HepG2 (cell line): ENCODE measurements at regions not wholly inside any gene's neighbourhood (a gene's known extent, or its start where the extent isn't known, plus 50 kb on each side); places are given as distances from the start of the nearest gene placed in this dataset.

Experiments
- ATAC-seq: fragments of 200-7000 bp; cut with Tn5 transposase; 3 replicates; pipeline ENCODE4 v1.9.1; 2020; ENCODE audit warnings: mild to moderate bottlenecking, moderate library complexity
- BruUV-seq: library from RNA; stranded (reverse); fragments of 400-500 nt; replicated peaks from 2 replicates; lab custom pipeline; 2021; lab: Mats Ljungman, UMichigan
- CTCF ChIA-PET: fragments of 300-600 bp; formaldehyde crosslinking; extraction: SDS; loops from one replicate; lab custom pipeline; 2021; ENCODE audit warnings: low total read pairs, inconsistent platforms, low intra/inter-chr PET ratio; lab: Yijun Ruan, JAX
- POLR2A ChIA-PET: fragments of 350-600 bp; sonication (Branson Sonifier 250); formaldehyde crosslinking; loops from one replicate; lab custom pipeline; 2020; ENCODE audit warnings: antibody characterized with exemption, inconsistent platforms; lab: Yijun Ruan, JAX
- DNase-seq: peaks from one replicate; pipeline ENCODE4 v3.0.0-alpha.2; 2015; ENCODE audit warnings: low spot score
- FAIRE-seq: peaks from 3 replicates; lab custom pipeline; 2011; peaks lifted over from hg19 to GRCh38; lab: Jason Lieb, UNC
- H2AFZ ChIP-seq: one replicate; pipeline ENCODE4 v1.6.1; 2011; ENCODE audit warnings: low read length, inconsistent platforms
- H3K27ac ChIP-seq: fragments of 300-600 bp; 3 replicates; pipeline ENCODE4 v1.8.0; 2011; ENCODE audit warnings: mixed run types, mild to moderate bottlenecking, mixed read lengths, low read length, inconsistent platforms; ENCODE audit not compliant: insufficient read depth; ENCODE audit errors: extremely low read length
- H3K27me3 ChIP-seq, 2 experiments: fragments of 200-600 bp in 1 of 2; 2 replicates in 1 of 2; 3 replicates in 1 of 2; pipeline versions ENCODE4 v1.6.0 to v1.8.0; 2011; ENCODE audit warnings: low read length in 2 of 2, mild to moderate bottlenecking in 2 of 2, moderate library complexity in 2 of 2, inconsistent platforms in 1 of 2; ENCODE audit not compliant: insufficient read depth in 2 of 2, control insufficient read depth in 1 of 2
- H3K36me3 ChIP-seq, 2 experiments: fragments of 200-600 bp in 1 of 2; replicated peaks in 1 of 2; 2 replicates in 1 of 2; 3 replicates in 1 of 2; pipeline versions ENCODE4 v1.5.1 to v1.8.0; 2011; ENCODE audit warnings: low read length in 2 of 2, inconsistent platforms in 1 of 2; ENCODE audit not compliant: insufficient read depth in 2 of 2, control insufficient read depth in 1 of 2
- H3K4me1 ChIP-seq: 2 replicates; pipeline ENCODE4 v1.5.1; 2012; ENCODE audit warnings: low read length, inconsistent platforms; ENCODE audit not compliant: insufficient read depth
- H3K4me2 ChIP-seq: 2 replicates; pipeline ENCODE4 v1.6.0; 2011; ENCODE audit warnings: low read depth, low read length, inconsistent platforms
- H3K4me3 ChIP-seq, 3 experiments: fragments of 200-600 bp in 1 of 3; sonication (generic), shearing (Covaris generic) in 1 of 3; replicated peaks in 1 of 3; 2 replicates each; pipeline ENCODE4 v1.5.1; 2011 to 2016; ENCODE audit warnings: low read length in 3 of 3, inconsistent platforms in 2 of 3, low read depth in 2 of 3, mild to moderate bottlenecking in 2 of 3, control low read depth in 1 of 3, mixed read lengths in 1 of 3; ENCODE audit not compliant: insufficient read depth in 1 of 3
- H3K79me2 ChIP-seq: one replicate; pipeline ENCODE4 v1.6.1; 2011; ENCODE audit warnings: low read length, inconsistent platforms; ENCODE audit not compliant: insufficient read depth
- H3K9ac ChIP-seq: 2 replicates; pipeline ENCODE4 v1.6.0; 2011; ENCODE audit warnings: mild to moderate bottlenecking, low read depth, low read length, inconsistent platforms; ENCODE audit not compliant: insufficient read depth
- H3K9me3 ChIP-seq: 2 replicates; pipeline ENCODE4 v1.5.1; 2012; ENCODE audit warnings: mild to moderate bottlenecking, low read length
- H4K20me1 ChIP-seq: 2 replicates; pipeline ENCODE4 v1.6.0; 2011; ENCODE audit warnings: inconsistent platforms, mild to moderate bottlenecking, low read length, moderate library complexity; ENCODE audit not compliant: insufficient read depth
- ARNT ChIP-seq: fragments of 450-650 bp; IDR thresholded peaks from 2 replicates; pipeline ENCODE4 v1.6.1; 2017
- ATF7 ChIP-seq, 2 experiments: fragments of 450-650 bp in 1 of 2; sonication (generic) in 1 of 2; formaldehyde crosslinking in 1 of 2; IDR thresholded peaks; 2 replicates each; pipeline versions ENCODE4 v1.4.0 to v1.6.1; 2016 to 2020; ENCODE audit warnings: antibody characterized with exemption in 1 of 2, mild to moderate bottlenecking in 1 of 2, missing genetic modification reagents in 1 of 2
- CAMTA2 ChIP-seq: sonication (generic); formaldehyde crosslinking; IDR thresholded peaks from 2 replicates; pipeline ENCODE4 v1.4.0; 2020; ENCODE audit warnings: mild to moderate bottlenecking, missing genetic modification reagents, borderline replicate concordance
- GRHL1 ChIP-seq: sonication (generic); formaldehyde crosslinking; conservative IDR thresholded peaks from 2 replicates; pipeline ENCODE4 v1.8.0; 2022; ENCODE audit warnings: missing genetic modification reagents
- MIER3 ChIP-seq: IDR thresholded peaks from 2 replicates; pipeline ENCODE4 v1.6.1; 2016; ENCODE audit warnings: missing compliant biosample characterization, borderline replicate concordance
- SMAD1 ChIP-seq: sonication (generic); formaldehyde crosslinking; IDR thresholded peaks from 2 replicates; pipeline ENCODE4 v1.4.0; 2020; ENCODE audit warnings: missing genetic modification reagents, low read depth, mild to moderate bottlenecking, borderline replicate concordance
- ZBTB14 ChIP-seq: sonication (generic); formaldehyde crosslinking; IDR thresholded peaks from 2 replicates; pipeline ENCODE4 v1.4.0; 2020; ENCODE audit warnings: missing genetic modification reagents
- ZHX2 ChIP-seq, 2 experiments: sonication (generic) in 1 of 2; formaldehyde crosslinking in 1 of 2; IDR thresholded peaks; 2 replicates each; pipeline versions ENCODE4 v1.6.1 to v1.9.0; 2014 to 2022; ENCODE audit warnings: antibody characterized with exemption in 1 of 2, borderline replicate concordance in 1 of 2, inconsistent platforms in 1 of 2, low read depth in 1 of 2, missing genetic modification reagents in 1 of 2
- ZKSCAN5 ChIP-seq: sonication (generic); formaldehyde crosslinking; IDR thresholded peaks from 2 replicates; pipeline ENCODE4 v1.5.1; 2020; ENCODE audit warnings: mild to moderate bottlenecking, missing genetic modification reagents
- WGBS: methylation state at CpG from one replicate; pipeline ENCODE4 v1.1.6; 2017; ENCODE audit warnings: low lambda C conversion rate; 5-methylcytosine and 5-hydroxymethylcytosine counted together
- in situ Hi-C: cut with HindIII; loops from 2 replicates; pipeline ENCODE4 v1.10.0; 2017; ENCODE audit warnings: low pct_unique_long_range_greater_than_20kb; ENCODE audit not compliant: extremely low pct_ligation_motif_present
- intact Hi-C: fragments of 100-400 bp; cut with micrococcal nuclease; formaldehyde crosslinking; loops from one replicate; pipeline ENCODE4 v1.10.0; 2022; ENCODE audit not compliant: unreplicated experiment

GRCh38 chr2:146771531-146771930, 1073.3 kb upstream of the ACVR2A start:
- BruUV-seq = no TSS peak
- H3K9ac ChIP-seq = no peak overlapping the region
- H3K4me1 ChIP-seq = no peaks in the 10 kb centered on the region
- H3K27me3 ChIP-seq = no peaks in the 10 kb centered on the region
- H3K4me2 ChIP-seq = no peak overlapping the region
- no peaks in the 10 kb centered on the region for H3K79me2 ChIP-seq
- H3K36me3 ChIP-seq = no peaks in the 10 kb centered on the region
- DNase-seq (no peak), FAIRE-seq (no peak), ATAC-seq (no peak)
- WGBS = 0% methylated on average over 2 of the region's 2 CpGs
- ChIA-PET CTCF (no interaction called here), POLR2A (no interaction called here)
- H3K4me3 ChIP-seq = no peak overlapping the region
- no peaks in the 10 kb centered on the region for H3K9me3 ChIP-seq
- TF ChIP-seq ZBTB14 (no peak), ATF7 (IDR thresholded peaks at IDR 0.05) (peak; percentile 77), ATF7 (CRISPR knock-in tag; IDR thresholded peaks at IDR 0.05) (no peak)
- in situ Hi-C loops (no loop called here), intact Hi-C loops (no loop called here)
- H3K27ac ChIP-seq = no peak overlapping the region
- no peaks in the 10 kb centered on the region for H4K20me1 ChIP-seq
- H2AFZ ChIP-seq = no peak overlapping the region

- H3K79me2 ChIP-seq = no peaks in the 10 kb centered on the region
- H3K4me1 ChIP-seq = no peaks in the 10 kb centered on the region
- no peak for FAIRE-seq
- ChIA-PET CTCF (no interaction called here), POLR2A (no interaction called here)
- H2AFZ ChIP-seq = no peak overlapping the region
- no peak overlapping the region for H3K27ac ChIP-seq
- no peaks in the 10 kb centered on the region for H3K27me3 ChIP-seq
- no TSS peak for BruUV-seq
- H3K9ac ChIP-seq = no peak overlapping the region
- no peaks in the 10 kb centered on the region for H3K9me3 ChIP-seq
- intact Hi-C loops (no loop called here), in situ Hi-C loops (no loop called here)
- DNase-seq = no peak
- no peaks in the 10 kb centered on the region for H3K36me3 ChIP-seq
- WGBS = 5% methylated on average over 4 of the region's 4 CpGs
- no peak for ATAC-seq
- H3K4me3 ChIP-seq = no peak overlapping the region
- no peaks in the 10 kb centered on the region for H4K20me1 ChIP-seq
- H3K4me2 ChIP-seq = no peak overlapping the region
- TF ChIP-seq GRHL1 (CRISPR knock-in tag) = no peak
- no peak for TF ChIP-seq CAMTA2 (CRISPR knock-in tag)
- TF ChIP-seq ZHX2 (IDR thresholded peaks at IDR 0.05; ENCODE audit: low read depth) = no peak
- no peak for TF ChIP-seq ZHX2 (CRISPR knock-in tag; IDR thresholded peaks at IDR 0.05; ENCODE audit: borderline replicate concordance)
- TF ChIP-seq MIER3 (CRISPR knock-in tag) = no peak
- no peak for TF ChIP-seq SMAD1 (CRISPR knock-in tag)
- TF ChIP-seq ZKSCAN5 (CRISPR knock-in tag) = no peak
- no peak for TF ChIP-seq ARNT
These were observed 1080.5 kb upstream of the ACVR2A start for GRCh38 chr2:146764301-146764700.
